AG04450 (cell line): ENCODE measurements at regions not wholly inside any gene's neighbourhood (a gene's known extent, or its start where the extent isn't known, plus 50 kb on each side); places are given as distances from the start of the nearest gene placed in this dataset.
"Not testable (repeated sequence)": the region's sequence is repeated elsewhere in the genome, so short reads cannot be mapped to it uniquely, and the experiment has no call there.

Experiments
- CTCF ChIA-PET: fragments of 300-600, 350-600 bp; formaldehyde crosslinking; extraction: SDS; loops from one replicate; lab custom pipeline; 2022; ENCODE audit warnings: antibody characterized with exemption, inconsistent platforms; lab: Charles Lee
- POLR2A ChIA-PET: fragments of 350-600 bp; formaldehyde crosslinking; extraction: SDS; loops from one replicate; lab custom pipeline; 2021; ENCODE audit warnings: antibody characterized with exemption, inconsistent platforms; lab: Yijun Ruan, JAX
- DNase-seq: peaks from one replicate; pipeline ENCODE4 v3.0.0-alpha.2; 2011; ENCODE audit warnings: low read depth, low spot score
- H3K27ac ChIP-seq: one replicate; pipeline ENCODE4 v1.5.1; 2012; ENCODE audit warnings: low read depth, low read length, control low read depth
- H3K27me3 ChIP-seq: one replicate; pipeline ENCODE4 v1.6.0; 2012; ENCODE audit warnings: low read length; ENCODE audit not compliant: control insufficient read depth, insufficient read depth
- H3K4me3 ChIP-seq: 2 replicates; pipeline ENCODE4 v1.5.1; 2011; ENCODE audit warnings: mild to moderate bottlenecking, low read depth, low read length, control low read depth
- H3K9me3 ChIP-seq: 2 replicates; pipeline ENCODE4 v1.5.1; 2012; ENCODE audit warnings: low read length; ENCODE audit not compliant: control insufficient read depth, insufficient read depth
- TF ChIP-seq, protein P1 (sequence below): IDR thresholded peaks from 2 replicates; pipeline ENCODE4 v1.5.1; 2011; ENCODE audit warnings: low read depth, low read length, control low read depth, inconsistent platforms

- no peak for DNase-seq
- Histone ChIP-seq H3K27ac (no peak overlapping the region), H3K27me3 (no peaks in the 10 kb centered on the region), H3K9me3 (no peaks in the 10 kb centered on the region), H3K4me3 (no peak overlapping the region)
- ChIA-PET CTCF (no interaction called here), POLR2A (no interaction called here)
- TF ChIP-seq, protein P1, sequence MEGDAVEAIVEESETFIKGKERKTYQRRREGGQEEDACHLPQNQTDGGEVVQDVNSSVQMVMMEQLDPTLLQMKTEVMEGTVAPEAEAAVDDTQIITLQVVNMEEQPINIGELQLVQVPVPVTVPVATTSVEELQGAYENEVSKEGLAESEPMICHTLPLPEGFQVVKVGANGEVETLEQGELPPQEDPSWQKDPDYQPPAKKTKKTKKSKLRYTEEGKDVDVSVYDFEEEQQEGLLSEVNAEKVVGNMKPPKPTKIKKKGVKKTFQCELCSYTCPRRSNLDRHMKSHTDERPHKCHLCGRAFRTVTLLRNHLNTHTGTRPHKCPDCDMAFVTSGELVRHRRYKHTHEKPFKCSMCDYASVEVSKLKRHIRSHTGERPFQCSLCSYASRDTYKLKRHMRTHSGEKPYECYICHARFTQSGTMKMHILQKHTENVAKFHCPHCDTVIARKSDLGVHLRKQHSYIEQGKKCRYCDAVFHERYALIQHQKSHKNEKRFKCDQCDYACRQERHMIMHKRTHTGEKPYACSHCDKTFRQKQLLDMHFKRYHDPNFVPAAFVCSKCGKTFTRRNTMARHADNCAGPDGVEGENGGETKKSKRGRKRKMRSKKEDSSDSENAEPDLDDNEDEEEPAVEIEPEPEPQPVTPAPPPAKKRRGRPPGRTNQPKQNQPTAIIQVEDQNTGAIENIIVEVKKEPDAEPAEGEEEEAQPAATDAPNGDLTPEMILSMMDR, result no peak
Measured at GRCh38 chr9:74092491-74092834, 404.7 kb upstream of the RORB start.

GRCh38 chr9:74094037-74094436, 403.1 kb upstream of the RORB start:
- POLR2A ChIA-PET, H3K9me3 ChIP-seq, CTCF ChIA-PET: not testable (repeated sequence)

GRCh38 chr9:74094766-74095165, 402.4 kb upstream of the RORB start:
- H3K27ac ChIP-seq, result no peak overlapping the region
- no peaks in the 10 kb centered on the region for H3K9me3 ChIP-seq
- POLR2A ChIA-PET, result no interaction called here
- no peak overlapping the region for H3K4me3 ChIP-seq
- H3K27me3 ChIP-seq, result no peaks in the 10 kb centered on the region
- DNase-seq, result no peak
- CTCF ChIA-PET, result no interaction called here
- TF ChIP-seq, protein P1, result no peak

More at GRCh38 chr9:74094037-74094436, 403.1 kb upstream of the RORB start:
- not testable (repeated sequence) for DNase-seq, H3K4me3 ChIP-seq, H3K27me3 ChIP-seq, H3K27ac ChIP-seq

DNA sequence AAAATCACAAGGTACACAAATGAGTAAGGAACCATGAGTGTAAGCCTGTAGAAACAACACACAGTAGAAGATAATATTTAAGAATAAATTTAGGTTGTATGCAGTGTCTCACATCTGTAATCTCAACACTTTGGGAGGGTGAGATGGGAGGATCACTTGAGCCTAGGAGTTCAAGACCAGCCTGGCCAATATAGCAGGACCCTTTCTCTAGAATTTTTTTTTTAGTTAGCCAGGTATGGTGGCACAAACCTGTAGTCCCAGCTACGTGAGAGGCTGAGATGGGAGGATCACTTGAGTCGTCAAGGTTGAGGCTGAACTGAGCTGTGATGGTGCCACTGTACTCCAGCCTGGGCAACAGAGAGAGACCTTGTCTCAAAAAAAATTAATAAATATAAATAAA, 401.2 kb upstream of the RORB start:
- TF ChIP-seq, protein P1, result no peak

DNA sequence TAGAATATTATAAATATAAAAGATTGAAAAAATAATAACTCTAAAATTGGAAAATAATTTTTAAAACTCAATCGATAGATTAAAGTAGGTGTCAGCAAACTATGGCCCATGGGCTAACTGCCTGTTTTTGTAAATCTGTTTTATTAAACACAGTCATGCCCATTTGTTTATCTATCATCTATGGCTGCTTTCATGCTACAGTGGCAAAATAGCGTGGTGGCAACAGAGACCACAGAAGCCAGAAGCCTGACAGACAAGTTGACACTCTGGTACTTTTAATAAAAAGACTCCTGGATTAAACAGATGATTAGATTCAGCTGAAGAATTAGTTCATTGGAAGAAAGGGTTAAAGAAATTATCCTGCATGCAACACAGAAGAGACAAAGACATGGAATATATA, 400.7 kb upstream of the RORB start:
- CTCF ChIA-PET, result no interaction called here

More for the DNA sequence above, 401.2 kb upstream of the RORB start:
- no peak overlapping the region for H3K27ac ChIP-seq
- H3K27me3 ChIP-seq, result no peaks in the 10 kb centered on the region
- H3K9me3 ChIP-seq, result no peaks in the 10 kb centered on the region
- CTCF ChIA-PET, result no interaction called here
- H3K4me3 ChIP-seq, result no peak overlapping the region
- no peak for DNase-seq
- POLR2A ChIA-PET, result no interaction called here

More for the DNA sequence above, 400.7 kb upstream of the RORB start:
- Histone ChIP-seq H3K27me3 (no peaks in the 10 kb centered on the region), H3K27ac (no peak overlapping the region), H3K4me3 (no peak overlapping the region), H3K9me3 (no peaks in the 10 kb centered on the region)
- TF ChIP-seq, protein P1, result no peak
- POLR2A ChIA-PET, result no interaction called here
- no peak for DNase-seq
